ENCODE measurements at regions not wholly inside any gene's neighbourhood (a gene's known extent, or its start where the extent isn't known, plus 50 kb on each side); places are given as distances from the start of the nearest gene placed in this dataset.

DNA sequence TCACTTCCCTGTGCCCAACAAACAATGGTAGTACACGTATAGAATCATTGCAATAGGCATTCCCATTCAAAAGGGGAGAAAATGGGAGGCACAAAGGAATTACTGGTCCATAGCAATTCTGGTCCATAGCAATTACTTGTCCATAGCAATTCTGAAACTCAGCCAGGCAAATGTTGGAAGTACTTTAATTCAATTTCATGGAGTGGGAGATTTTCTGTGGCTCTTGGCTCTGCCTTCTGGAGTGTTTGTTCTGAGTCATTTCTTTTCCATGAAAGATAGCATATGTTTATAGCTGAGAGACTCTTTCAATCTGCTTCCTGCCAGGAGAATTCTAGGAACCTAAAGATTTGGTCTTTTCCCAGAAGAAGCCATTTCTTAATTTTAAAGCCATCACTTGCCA lies 182.8 kb upstream of the ELAC2 start:
- TF ChIP-seq SIN3A (IDR thresholded peaks at IDR 0.05; ENCODE audit: borderline replicate concordance, insufficient read depth, low read length) (no peak), POLR2AphosphoS5 (IDR thresholded peaks at IDR 0.05; ENCODE audit: low read depth, low read length) (no peak)
